K562 (cell line): ENCODE measurements at regions not wholly inside any gene's neighbourhood (a gene's known extent, or its start where the extent isn't known, plus 50 kb on each side); places are given as distances from the start of the nearest gene placed in this dataset.

Source experiments
- ARNT ChIP-seq, 2 experiments: fragments of 450-650 bp; IDR thresholded peaks; 2 replicates each; pipeline ENCODE4 v1.6.1; 2016; ENCODE audit warnings: mild to moderate bottlenecking in 1 of 2
- BHLHE40 ChIP-seq: IDR thresholded peaks from 2 replicates; pipeline ENCODE4 v1.6.1; 2011; ENCODE audit warnings: low read length, improper control_type of control experiment
- BRF1 ChIP-seq: IDR thresholded peaks from 3 replicates; pipeline ENCODE4 v1.6.1; 2011; ENCODE audit warnings: borderline replicate concordance, mild to moderate bottlenecking; ENCODE audit not compliant: insufficient read length; ENCODE audit errors: extremely low read depth
- CCAR2 ChIP-seq: fragments of 200-400 bp; formaldehyde crosslinking; IDR thresholded peaks from 2 replicates; pipeline ENCODE4 v1.6.1; 2017; ENCODE audit warnings: mild to moderate bottlenecking, low read depth, low read length
- DPF2 ChIP-seq: fragments of 450-650 bp; IDR thresholded peaks from 2 replicates; pipeline ENCODE4 v1.6.1; 2016
- EP300 ChIP-seq: IDR thresholded peaks from 2 replicates; pipeline ENCODE4 v1.6.1; 2012; ENCODE audit warnings: low read length, improper control_type of control experiment
- FOXM1 ChIP-seq, 2 experiments: fragments of 450-650 bp in 1 of 2; sonication (generic) in 1 of 2; formaldehyde crosslinking in 1 of 2; IDR thresholded peaks; 2 replicates each; pipeline versions ENCODE4 v1.6.1 to v1.9.0; 2017 to 2022; ENCODE audit warnings: low read depth in 2 of 2, mild to moderate bottlenecking in 2 of 2, missing genetic modification reagents in 1 of 2, moderate library complexity in 1 of 2
- FOXO4 ChIP-seq: fragments of 450-650 bp; formaldehyde crosslinking; IDR thresholded peaks from 2 replicates; pipeline ENCODE4 v1.4.0; 2020; ENCODE audit warnings: mild to moderate bottlenecking, moderate library complexity
- GTF2B ChIP-seq: IDR thresholded peaks from 2 replicates; pipeline ENCODE4 v1.6.1; 2011; ENCODE audit not compliant: insufficient read length; ENCODE audit errors: extremely low read depth
- IRF9 ChIP-seq: fragments of 450-650 bp; IDR thresholded peaks from 2 replicates; pipeline ENCODE4 v1.6.1; 2016; ENCODE audit warnings: missing biosample characterization, missing genetic modification characterization
- KDM4B ChIP-seq, 2 experiments: fragments of 450-650 bp in 1 of 2; sonication (generic) in 1 of 2; IDR thresholded peaks; 2 replicates each; pipeline ENCODE4 v1.6.1; 2016 to 2017; ENCODE audit warnings: borderline replicate concordance in 2 of 2, antibody characterized with exemption in 1 of 2, low read depth in 1 of 2, mild to moderate bottlenecking in 1 of 2
- KHSRP ChIP-seq: fragments of 450-650 bp; IDR thresholded peaks from 2 replicates; pipeline ENCODE4 v1.6.1; 2017
- KLF13 ChIP-seq: fragments of 450-650 bp; IDR thresholded peaks from 2 replicates; pipeline ENCODE4 v1.6.1; 2016; ENCODE audit warnings: missing genetic modification characterization, low read depth, mild to moderate bottlenecking, missing compliant biosample characterization, moderate library complexity, borderline replicate concordance
- NR2C2 ChIP-seq, 2 experiments: fragments of 200-800 bp in 1 of 2; sonication (Bioruptor generic) in 1 of 2; sonication (generic) in 1 of 2; formaldehyde crosslinking in 1 of 2; IDR thresholded peaks; 2 replicates each; pipeline versions ENCODE4 v1.6.1 to v1.8.0; 2016 to 2022; ENCODE audit warnings: mild to moderate bottlenecking in 1 of 2, missing compliant biosample characterization in 1 of 2, missing genetic modification characterization in 1 of 2, missing genetic modification reagents in 1 of 2
- NR4A1 ChIP-seq, 2 experiments: fragments of 250-450 bp in 1 of 2; fragments of 450-650 bp in 1 of 2; sonication (Bioruptor Pico) in 1 of 2; IDR thresholded peaks; 2 replicates each; pipeline versions ENCODE4 v1.4.0 to v1.6.1; 2016 to 2020; ENCODE audit warnings: mild to moderate bottlenecking in 2 of 2, missing compliant biosample characterization in 1 of 2, missing genetic modification characterization in 1 of 2, moderate library complexity in 1 of 2
- PCBP2 ChIP-seq: fragments of 200-400 bp; formaldehyde crosslinking; IDR thresholded peaks from 2 replicates; pipeline ENCODE4 v1.6.1; 2018; ENCODE audit warnings: low read length, low read depth, mild to moderate bottlenecking, moderate library complexity; ENCODE audit not compliant: poor library complexity, severe bottlenecking
- PHB2 ChIP-seq: fragments of 450-650 bp; IDR thresholded peaks from 2 replicates; pipeline ENCODE4 v1.6.1; 2017; ENCODE audit warnings: low read depth
- POLR2G ChIP-seq: fragments of 200-400 bp; formaldehyde crosslinking; IDR thresholded peaks from 2 replicates; pipeline ENCODE4 v1.6.1; 2017; ENCODE audit warnings: low read depth, mild to moderate bottlenecking, antibody characterized with exemption, low read length, moderate library complexity
- PPARD ChIP-seq: fragments of 250-450 bp; sonication (Bioruptor Pico); IDR thresholded peaks from 2 replicates; pipeline ENCODE4 v1.8.0; 2022; ENCODE audit warnings: inconsistent platforms, mild to moderate bottlenecking, moderate library complexity
- RFX5 ChIP-seq: IDR thresholded peaks from 2 replicates; pipeline ENCODE4 v1.6.1; 2011; ENCODE audit warnings: low read depth, mild to moderate bottlenecking, improper control_type of control experiment, low read length
- RFX7 ChIP-seq: fragments of 250-450 bp; sonication (Bioruptor Pico); IDR thresholded peaks from 2 replicates; pipeline ENCODE4 v1.5.1; 2021; ENCODE audit warnings: mild to moderate bottlenecking
- TCFL5 ChIP-seq: fragments of 250-450 bp; sonication (Bioruptor Pico); conservative IDR thresholded peaks from 2 replicates; pipeline ENCODE4 v1.6.1; 2021; ENCODE audit warnings: mild to moderate bottlenecking, moderate library complexity, matching md5 sums
- TEAD1 ChIP-seq, 2 experiments: fragments of 450-650 bp in 1 of 2; sonication (generic) in 1 of 2; formaldehyde crosslinking; IDR thresholded peaks; 2 replicates each; pipeline versions ENCODE4 v1.4.0 to v1.8.0; 2020 to 2022; ENCODE audit warnings: mild to moderate bottlenecking in 2 of 2, missing genetic modification reagents in 1 of 2
- ZBED1 ChIP-seq: IDR thresholded peaks from 2 replicates; pipeline ENCODE4 v1.6.1; 2014
- ZNF143 ChIP-seq: sonication (generic); formaldehyde crosslinking; IDR thresholded peaks from 2 replicates; pipeline ENCODE4 v1.9.0; 2022; ENCODE audit warnings: mild to moderate bottlenecking, missing genetic modification reagents
- ZNF24 ChIP-seq: fragments of 450-650 bp; IDR thresholded peaks from 2 replicates; pipeline ENCODE4 v1.6.1; 2016
- ZNF695 ChIP-seq: fragments of 450-650 bp; formaldehyde crosslinking; IDR thresholded peaks from 2 replicates; pipeline ENCODE4 v1.4.0; 2020; ENCODE audit warnings: mild to moderate bottlenecking, moderate library complexity
- ZNF717 ChIP-seq: fragments of 250-450 bp; sonication (Bioruptor Pico); IDR thresholded peaks from 2 replicates; pipeline ENCODE4 v1.5.0; 2021
- ZNF76 ChIP-seq: fragments of 250-450 bp; sonication (Bioruptor Pico); IDR thresholded peaks from 2 replicates; pipeline ENCODE4 v1.4.0; 2020; ENCODE audit warnings: mild to moderate bottlenecking, moderate library complexity, borderline replicate concordance

GRCh38 chr16:16828913-16829398 lies 450.0 kb downstream of the NPIPA7 start (continued):
- TF ChIP-seq TCFL5 (CRISPR knock-in tag): no peak
- TF ChIP-seq ZNF717 (CRISPR knock-in tag): no peak
- TF ChIP-seq IRF9: no peak
- TF ChIP-seq DPF2: peak; percentile 58
- no peak for TF ChIP-seq FOXM1 (IDR thresholded peaks at IDR 0.05; ENCODE audit: low read depth)
- no peak for TF ChIP-seq FOXM1 (CRISPR knock-in tag; IDR thresholded peaks at IDR 0.05; ENCODE audit: low read depth)
- TF ChIP-seq KHSRP: no peak
- TF ChIP-seq ARNT (IDR thresholded peaks at IDR 0.05): no peak
- TF ChIP-seq PCBP2: no peak
- no peak for TF ChIP-seq ZBED1
- TF ChIP-seq RFX5: no peak
- no peak for TF ChIP-seq NR2C2 (CRISPR knock-in tag; IDR thresholded peaks at IDR 0.05)
- TF ChIP-seq NR2C2 (tag; IDR thresholded peaks at IDR 0.05): no peak
- no peak for TF ChIP-seq BHLHE40
- no peak for TF ChIP-seq GTF2B
- TF ChIP-seq CCAR2: no peak
- no peak for TF ChIP-seq POLR2G
- no peak for TF ChIP-seq BRF1
- TF ChIP-seq NR4A1 (CRISPR knock-in tag; IDR thresholded peaks at IDR 0.05): no peak
- TF ChIP-seq NR4A1 (tag; IDR thresholded peaks at IDR 0.05): no peak
- TF ChIP-seq ZNF76 (CRISPR knock-in tag): no peak
- TF ChIP-seq ZNF24: no peak
- 0 out of 4 replicates have a peak, but pooled peaks of 1 of the 2 experiments have one; percentile 35 for TF ChIP-seq TEAD1 (CRISPR knock-in tag; IDR thresholded peaks at IDR 0.05)
- no peak for TF ChIP-seq PPARD
- no peak for TF ChIP-seq RFX7 (CRISPR knock-in tag)
- TF ChIP-seq KLF13 (tag): no peak
- no peak for TF ChIP-seq ZNF143
- no peak for TF ChIP-seq KDM4B (IDR thresholded peaks at IDR 0.05; ENCODE audit: borderline replicate concordance in 2 of 2, low read depth in 1 of 2)
- no peak for TF ChIP-seq PHB2
- TF ChIP-seq EP300: no peak; the same call in 1 of the 2 replicates
- TF ChIP-seq FOXO4 (CRISPR knock-in tag): no peak
- no peak for TF ChIP-seq ZNF695
